HG03045 (cell line): ENCODE measurements at regions not wholly inside any gene's neighbourhood (a gene's known extent, or its start where the extent isn't known, plus 50 kb on each side); places are given as distances from the start of the nearest gene placed in this dataset.

Source experiments
- ATAC-seq: cut with Tn5 transposase; IDR thresholded peaks from one replicate; pipeline ENCODE4 v1.9.1; 2021; ENCODE audit warnings: mild to moderate bottlenecking, moderate library complexity; ENCODE audit not compliant: unreplicated experiment

DNA sequence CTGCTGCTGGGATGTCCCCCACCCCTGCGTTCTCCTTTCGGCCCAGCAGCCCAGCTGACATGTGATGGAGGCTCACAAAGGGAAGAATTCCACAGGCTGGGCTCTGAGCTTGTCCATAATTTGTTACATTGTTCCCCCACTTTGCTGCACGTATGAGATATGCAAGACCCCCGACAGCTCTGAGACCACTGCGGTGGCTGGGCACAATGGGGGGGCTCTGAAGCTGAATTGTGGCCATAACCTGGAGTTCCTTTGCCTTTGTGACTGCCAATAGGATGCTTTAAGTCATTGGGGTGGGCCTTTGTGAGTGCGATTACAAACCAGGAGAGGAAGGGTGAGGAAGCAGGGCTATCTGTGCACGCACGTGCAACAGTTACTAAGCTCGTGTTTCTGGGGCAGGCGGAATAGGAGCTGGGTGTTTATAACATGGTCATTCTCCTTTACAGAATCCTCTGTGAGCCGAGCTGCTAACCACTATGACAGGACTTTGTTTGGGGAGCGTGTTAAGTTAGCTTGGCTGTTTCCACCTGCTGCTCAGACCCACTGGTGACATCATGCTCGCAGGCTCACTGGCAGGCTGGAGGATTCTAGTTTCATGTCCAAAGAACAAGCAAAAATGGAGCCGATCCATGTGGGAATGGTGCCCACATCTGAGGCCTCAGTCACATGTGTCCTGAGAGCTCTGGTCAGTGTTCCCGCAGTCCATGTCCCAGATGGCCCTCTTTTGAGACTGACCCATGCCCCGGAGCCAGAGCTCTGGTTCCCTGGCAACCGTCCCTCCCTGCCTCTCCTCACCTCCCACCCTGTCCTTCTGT, 208.3 kb upstream of the SALL1 start:
- no peak for ATAC-seq

DNA sequence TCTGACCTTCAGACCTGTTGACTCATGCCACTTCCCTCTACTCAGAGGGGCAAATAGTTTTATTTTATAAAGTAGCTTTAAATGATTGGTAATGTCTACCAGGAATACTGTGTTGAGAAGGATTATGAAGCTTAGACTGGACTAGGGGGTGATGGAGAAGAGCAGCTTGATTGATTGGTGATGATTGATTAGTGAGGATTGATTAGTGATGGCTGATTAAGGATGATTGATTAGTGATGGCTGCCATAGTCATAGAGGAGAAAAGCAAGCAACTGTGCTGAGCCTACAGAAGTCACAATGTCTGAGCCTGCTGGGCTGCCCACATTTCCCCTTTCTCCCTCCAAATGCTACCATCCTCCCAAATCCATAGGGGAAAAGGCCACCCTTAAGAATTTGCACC, 206.8 kb upstream of the SALL1 start:
- no peak for ATAC-seq

DNA sequence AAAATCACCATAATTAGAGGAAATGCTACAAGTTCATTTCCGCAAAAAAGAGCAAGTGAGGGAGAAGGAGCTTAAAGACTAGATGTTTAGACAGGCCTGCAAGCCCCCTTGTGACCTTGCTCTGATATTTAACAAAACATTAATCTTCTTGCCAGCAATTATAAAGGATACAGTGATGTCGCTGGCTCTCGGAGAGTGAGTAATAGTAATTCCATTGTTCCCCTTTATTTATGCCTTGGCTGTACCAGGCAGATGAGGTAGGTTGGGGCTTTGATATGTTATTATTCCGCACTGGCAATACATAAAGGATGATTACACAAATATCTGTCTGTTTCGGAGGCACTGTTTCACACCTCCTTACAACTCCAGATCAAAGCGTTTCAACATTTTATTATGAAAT, 204.8 kb upstream of the SALL1 start:
- ATAC-seq = no peak

DNA sequence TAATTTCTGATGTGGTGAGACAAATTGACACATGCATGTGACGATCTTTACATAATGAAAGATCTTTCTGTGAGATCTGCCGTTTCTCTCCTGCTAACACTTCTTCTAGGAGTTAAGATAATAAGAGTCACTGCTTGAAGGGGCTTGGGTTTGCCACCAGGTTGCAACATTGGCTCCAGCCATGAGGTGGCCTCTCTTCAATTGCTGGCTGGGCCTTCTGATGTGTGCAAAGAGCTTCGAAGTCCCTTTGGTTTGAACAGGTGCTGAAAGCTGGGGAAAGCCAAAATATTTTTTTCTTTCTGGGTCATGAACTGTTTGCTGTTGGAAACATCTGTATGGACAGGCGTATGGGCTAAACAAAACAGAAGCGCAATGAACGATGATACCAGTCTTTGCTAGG, 204.1 kb upstream of the SALL1 start:
- no peak for ATAC-seq

DNA sequence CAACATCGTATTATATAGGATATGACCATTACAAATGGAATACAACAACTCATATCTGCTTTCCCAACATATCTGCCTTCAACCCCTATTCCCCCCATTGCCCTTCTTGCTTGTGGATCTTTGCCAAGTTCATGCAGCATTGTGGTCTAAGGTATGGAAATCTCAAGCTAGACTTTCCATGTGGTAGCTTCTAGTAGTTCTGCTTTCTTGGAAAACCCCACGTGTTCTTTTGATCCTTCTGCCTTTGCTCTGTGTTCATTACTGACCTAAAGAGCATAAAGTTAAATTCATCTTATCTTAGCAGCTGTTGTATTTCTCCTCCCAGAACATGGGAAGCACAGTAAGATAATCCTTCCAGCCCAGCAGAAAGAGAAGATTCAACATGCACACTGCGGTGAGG, 202.0 kb upstream of the SALL1 start:
- no peak for ATAC-seq

DNA sequence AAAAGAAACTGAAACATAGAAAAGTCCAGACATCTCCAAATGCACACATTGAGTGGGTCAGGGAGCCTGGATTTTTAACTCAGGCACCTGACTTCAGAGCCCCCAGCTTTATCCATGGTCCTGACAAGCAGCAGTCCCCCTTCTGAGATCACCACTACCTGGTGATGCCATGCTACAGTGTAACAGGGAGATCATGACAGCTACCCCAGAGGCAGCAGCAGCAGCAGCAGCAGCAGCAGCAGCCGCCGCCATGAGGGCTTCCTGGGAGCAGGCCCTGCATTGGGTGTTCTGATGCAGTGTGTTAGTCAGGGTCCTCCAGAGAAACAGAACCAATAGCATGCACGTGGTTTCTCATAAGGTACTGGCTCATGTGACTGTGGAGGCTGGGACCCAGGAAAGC, 198.6 kb upstream of the SALL1 start:
- no peak for ATAC-seq

DNA sequence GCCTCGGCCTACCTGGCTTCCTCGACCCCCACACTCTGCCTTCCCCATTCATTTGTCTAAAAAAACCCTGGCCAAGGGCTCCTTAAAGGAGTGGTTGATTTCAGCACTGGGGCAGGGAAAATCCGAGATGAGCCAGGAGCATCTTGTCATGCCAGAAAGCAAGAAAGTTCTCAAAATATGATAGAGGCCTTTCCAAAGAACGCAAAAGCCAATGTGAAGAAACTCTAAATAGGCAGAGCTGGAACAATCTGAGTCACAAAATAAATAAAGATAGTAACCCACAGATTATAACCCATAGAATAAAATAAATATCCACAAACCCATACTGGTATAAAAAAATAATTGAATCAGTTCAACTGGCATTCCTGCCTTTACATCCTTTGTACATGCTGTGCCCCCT, 192.3 kb upstream of the SALL1 start:
- ATAC-seq = no peak

DNA sequence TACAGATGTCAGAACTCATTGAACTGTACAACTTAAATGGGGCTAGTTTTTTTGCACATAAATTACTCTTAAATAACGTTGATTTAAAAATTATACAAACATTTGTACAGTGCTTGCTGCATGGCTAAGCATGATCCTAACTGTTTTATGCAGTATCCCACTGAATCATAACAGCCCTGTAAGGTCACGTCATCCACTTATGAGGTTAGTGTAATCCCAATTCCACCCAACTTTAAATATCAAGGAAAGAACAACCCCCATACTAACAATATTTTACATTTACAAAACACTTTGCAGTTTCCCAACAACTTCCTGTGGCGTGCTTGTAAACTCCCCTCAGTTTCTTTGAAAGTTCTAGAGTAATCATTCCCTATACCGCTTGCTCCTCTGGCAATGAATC, 190.1 kb upstream of the SALL1 start:
- ATAC-seq = no peak

DNA sequence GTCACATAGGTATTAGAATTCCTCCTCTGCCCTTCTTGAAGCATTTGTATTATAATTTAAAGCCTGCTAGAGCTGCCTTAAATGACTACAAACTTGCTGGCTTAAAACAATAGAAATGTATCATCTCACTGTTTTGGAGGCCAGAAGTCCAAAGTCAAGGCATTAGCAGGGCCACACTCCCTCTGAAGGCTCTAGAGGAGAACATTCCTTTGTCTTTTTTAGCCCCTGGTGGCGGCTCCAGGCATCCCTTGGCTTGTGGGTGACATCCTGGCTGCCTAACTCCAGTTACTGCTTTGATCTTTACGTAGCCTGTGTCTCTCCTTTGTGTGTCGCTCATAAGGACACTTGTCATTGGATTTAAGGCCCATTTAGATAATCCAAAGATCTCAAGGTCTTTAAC, 186.6 kb upstream of the SALL1 start:
- ATAC-seq = no peak

DNA sequence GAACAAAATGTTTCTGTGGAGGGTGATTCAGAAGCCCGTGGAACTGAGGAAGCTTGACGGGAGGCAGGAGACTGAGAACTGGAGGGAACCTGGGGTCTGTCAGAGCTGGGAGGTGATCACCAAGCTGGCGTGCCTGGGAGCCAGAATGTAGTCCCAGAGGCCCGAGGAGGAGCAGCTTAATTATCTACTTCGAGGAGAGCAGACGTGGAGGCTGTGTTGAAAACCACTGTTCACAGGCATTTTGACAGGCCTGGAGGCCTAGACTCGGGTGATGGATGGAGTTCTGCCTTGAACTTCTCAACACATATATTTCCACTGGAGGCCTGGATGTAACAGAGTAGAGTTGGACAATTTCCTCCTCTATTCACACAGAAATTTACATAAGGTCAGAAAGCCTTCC, 177.7 kb upstream of the SALL1 start:
- no peak for ATAC-seq

DNA sequence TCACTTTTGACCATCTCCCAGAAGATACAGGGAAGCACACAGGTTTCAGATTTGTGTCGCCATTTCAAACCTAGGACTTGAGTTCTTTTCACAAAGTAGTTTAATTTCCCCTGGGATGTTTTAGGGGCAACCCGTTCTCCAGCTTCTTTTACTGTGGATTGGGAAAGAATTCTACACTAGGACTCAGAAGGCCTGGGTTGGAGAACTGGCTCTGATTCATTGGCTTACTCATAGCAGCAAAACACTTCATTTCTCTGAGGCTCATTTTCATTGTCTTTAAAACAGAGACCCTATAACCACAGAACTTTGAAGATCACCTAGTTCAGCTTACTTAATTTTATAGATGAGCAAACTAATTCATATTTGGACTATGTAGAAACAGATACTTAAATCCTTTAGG, 175.9 kb upstream of the SALL1 start:
- no peak for ATAC-seq

DNA sequence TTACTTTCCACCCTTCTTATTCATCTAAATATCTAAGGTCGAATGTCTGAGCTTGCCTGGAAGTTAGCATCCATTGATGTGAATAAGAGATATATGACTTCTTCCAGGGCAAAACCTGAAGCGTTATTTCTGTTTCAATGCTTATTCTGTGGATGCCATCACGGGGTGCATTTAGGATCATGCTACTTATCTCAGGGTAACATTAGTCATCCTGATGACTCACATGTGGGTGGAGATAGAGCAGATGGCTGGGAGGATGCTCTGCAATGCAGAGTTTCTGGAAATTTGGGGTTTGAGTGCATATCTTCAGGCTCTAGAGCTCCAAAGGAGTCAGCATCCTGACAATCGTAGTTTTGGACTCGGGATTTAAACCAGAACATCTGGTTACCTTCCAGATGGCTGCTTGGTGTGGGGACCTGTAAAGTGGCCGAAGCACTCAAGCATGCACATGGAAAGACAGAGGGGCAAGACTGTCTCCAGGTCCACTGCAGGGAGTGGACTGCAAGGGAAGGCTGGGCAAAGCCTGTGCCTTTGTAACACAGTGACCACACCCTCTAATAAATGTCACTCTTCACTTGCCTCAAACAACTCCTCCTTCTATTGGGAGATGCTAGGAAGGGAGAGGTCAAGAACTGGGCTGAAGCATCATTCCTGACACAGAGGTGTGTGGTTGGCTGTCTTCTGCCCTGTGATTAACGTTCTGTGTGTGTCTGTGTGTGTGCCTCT, 175.2 kb upstream of the SALL1 start:
- ATAC-seq = no peak

DNA sequence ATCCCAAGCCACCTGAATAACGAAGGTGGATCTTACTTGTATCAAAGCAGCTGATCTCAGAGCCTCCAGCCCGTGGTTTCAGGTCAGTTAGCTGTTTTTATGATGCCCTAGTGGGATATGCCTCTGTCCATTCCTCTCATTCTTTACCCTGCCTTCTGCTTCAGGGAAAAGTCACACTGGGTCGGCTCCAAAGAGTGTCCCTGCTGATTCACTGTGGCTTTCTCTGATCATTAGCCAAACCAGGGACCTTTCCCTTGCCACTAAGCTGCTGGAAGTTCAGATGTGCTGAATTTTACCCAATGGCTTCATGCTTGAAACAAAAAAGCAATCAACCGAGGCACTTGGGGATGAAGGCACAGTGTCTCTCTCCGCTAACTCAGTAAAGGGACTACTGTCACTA, 170.2 kb upstream of the SALL1 start:
- no peak for ATAC-seq

DNA sequence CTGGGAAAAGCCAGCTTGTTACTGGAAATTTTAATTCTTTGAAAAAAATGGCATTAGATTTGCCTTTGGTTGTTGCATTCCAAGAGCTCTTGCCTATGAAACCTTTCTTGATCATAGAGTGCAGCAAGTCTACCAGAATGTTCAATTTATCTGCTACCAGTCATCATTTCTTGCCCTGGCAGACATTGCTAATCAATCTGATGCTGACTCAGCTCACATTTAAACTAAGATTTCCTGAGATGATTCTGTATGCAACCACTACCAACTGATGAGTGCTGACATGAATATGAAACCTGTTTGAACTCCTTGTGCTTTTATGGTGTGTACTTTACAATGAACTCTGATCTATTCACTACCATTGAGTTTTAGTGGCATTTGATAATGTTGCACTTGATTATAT, 166.5 kb upstream of the SALL1 start:
- ATAC-seq = no peak

DNA sequence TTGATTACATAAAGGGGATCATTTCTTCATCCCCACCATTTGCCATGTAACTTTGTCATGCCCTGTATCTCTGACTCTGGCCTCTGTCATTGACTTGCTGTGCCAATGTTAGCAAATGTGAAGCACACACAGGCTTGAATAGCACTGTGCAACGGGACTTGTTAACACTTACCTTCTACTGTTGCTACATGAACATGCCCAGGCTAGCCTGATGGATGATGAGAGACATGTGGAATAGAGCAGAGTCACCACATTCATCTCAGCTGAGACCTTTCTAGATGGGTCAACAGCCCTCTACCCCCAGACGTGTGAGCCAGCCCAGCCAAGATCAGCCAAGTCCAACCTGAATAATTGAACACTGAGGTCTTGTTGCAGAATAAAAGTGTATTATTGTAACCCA, 162.1 kb upstream of the SALL1 start:
- ATAC-seq = no peak

DNA sequence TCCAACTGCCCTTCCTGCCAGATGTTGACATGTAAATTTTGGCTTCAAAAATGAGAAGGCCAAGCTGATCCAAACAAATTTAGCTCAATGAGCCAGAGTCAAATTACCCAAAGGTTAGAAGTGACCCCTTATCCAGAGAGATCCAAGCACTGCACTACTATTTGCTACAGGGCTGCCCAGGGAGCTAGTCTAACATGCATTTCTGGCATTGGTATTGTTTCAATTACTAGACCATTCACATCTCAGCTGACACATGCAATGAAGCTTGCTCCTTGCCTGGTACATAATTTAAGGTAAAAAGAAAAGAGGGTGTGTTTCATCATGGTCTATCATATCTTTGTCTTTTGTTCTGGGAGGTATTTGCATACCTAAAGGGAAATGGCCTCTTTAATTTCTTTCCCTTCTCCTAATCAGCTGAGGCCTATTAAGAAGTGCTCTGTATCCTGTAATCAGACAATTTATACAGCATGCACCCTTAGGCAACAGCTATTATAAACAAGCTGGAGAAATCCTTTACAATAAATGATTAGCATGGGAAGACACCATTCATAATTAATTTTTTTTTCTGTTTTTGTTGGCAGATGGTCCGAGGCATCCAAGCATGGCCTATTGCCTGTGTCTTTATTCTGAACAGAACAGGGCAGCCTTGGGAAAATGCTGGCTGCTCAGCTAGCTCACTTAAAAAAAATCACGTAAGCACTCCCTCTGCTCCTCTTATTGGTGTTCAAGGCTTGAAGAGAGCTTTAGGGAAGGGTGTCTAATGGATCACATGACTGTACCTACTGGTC, 161.5 kb upstream of the SALL1 start:
- no peak for ATAC-seq

DNA sequence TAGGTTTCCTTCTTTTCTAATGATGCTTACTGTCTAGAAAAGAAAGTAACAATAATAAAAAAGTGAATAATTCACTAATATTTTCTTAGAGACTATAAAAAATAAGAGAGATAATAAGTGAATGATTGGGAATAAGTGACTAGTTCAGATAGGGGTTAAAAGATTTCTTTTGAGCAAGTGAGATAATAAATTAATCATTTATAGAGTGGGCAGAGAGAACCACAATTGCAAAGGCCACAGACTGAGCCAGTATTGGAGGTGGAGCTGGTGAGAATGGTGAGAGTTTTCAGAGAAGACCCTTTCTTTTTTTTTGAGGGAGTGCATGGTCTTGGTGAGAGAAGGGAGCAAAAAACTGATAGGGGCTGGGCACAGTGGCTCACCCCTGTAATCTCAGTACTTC, 159.1 kb upstream of the SALL1 start:
- ATAC-seq = no peak

DNA sequence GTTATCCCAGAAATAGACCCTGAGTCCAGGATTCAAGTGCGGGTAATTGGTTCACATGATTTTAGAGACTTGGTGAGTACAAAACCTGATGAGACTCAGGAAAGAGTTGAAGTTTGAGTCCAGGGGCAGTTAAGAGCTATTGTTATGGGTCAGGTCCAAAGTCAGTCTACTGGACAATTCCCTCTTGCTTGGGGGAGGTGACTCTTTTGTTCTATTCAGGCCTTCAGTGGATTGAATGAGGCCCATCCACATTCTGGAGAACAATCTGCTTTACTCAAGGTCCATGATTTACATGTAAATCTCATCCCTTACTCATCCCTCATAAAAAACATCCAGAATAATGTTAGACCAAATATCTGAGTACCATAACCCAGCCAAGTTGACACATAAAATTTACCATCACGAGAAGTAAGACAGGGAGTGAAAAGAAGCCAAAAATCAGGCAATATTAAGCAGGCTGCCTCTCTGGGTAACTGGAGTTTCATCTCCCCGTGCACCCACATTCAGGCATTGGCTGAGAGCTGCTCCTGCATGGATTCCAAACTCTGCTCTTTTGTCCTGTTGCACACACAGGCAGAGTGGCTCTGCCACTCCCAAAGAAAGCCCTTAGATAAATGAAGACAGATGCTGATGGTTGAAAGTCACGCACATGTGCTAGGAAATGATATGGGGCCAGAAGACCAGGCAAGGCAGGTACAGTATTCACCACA, 156.0 kb upstream of the SALL1 start:
- ATAC-seq = no peak

DNA sequence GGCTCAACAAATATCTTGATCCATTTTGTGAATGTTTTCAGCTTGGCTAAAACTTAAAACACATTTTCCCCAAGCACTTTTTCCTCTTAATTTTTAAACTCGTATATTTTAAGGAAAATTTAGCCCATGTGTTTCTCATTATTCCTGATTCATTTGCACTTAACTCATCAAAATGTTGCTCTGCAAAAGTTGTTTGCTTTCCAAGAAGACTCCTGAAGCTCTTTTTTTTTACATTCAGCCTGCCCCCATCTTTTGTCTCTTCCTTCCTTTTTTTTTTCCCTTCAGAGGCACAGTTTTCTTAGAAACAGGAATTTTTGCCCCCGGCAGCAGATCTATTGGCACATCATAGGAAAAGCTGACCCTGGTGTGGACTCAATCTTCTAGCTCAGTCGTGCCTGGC, 155.0 kb upstream of the SALL1 start:
- no peak for ATAC-seq

DNA sequence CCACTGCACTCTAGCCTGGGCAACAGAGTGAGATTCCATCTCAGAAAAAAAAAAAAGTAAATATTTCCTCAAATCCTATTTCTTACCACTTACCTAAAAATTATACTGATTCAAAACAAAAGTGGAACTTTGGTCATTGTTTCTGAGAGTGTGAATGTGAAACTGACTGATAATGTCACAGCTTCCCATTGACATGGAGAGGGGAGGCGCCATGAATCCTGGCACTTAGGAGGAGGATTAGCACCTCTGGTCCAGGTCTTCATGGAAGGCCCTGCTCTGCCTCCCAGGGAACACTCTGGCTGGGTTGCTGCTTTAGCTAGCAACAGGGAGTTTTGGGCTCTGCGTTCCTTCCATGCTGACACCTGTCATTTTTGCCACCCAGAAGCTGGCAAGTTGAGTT, 154.3 kb upstream of the SALL1 start:
- no peak for ATAC-seq

DNA sequence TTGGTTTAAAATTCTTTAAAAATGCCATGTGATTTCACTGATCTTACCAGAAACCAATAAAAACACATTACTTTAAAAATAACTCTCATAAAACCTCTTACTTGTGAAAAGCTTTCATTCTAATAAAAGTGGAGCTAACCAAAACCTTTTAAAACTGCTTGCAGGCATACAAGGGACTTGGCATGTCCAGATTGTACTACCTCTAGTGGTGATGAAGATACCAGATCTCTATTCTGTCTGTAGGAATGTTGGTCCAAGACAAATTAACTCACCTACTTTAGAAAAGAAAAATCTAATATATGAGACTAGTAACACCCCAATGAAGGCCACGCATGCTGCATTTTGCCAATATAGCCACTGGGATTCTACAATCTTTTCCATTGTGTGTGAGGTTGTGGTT, 151.0 kb upstream of the SALL1 start:
- ATAC-seq = no peak
